ENCODE measurements at regions not wholly inside any gene's neighbourhood (a gene's known extent, or its start where the extent isn't known, plus 50 kb on each side); places are given as distances from the start of the nearest gene placed in this dataset.

DNA sequence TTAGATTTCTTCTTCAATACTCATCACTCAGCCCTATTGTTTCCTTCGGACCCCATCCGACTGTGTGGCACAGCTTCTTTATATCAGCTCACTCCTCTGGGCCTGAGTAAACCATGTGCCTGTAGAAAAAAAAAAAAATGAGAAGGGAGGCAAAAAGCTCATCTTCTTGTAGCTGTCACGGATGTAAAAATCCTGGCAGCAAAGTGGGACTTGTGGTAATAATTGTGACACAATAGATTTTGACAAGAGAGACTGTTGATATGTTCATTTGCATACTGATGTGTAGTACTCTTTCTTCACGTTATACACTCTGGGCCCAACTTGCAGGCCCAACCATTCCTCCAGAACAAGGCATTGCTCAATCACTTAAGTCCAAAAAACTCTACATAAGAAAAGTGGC is 270.0 kb upstream of the SMIM21 start:
- TF ChIP-seq POLR2A (IDR thresholded peaks at IDR 0.05) (no peak), CTCF (IDR thresholded peaks at IDR 0.05) (no peak), POLR2AphosphoS5 (IDR thresholded peaks at IDR 0.05) (no peak), EP300 (IDR thresholded peaks at IDR 0.05) (no peak)

Data from suprapubic skin (tissue), 4 donors.